ENCODE measurements at regions not wholly inside any gene's neighbourhood (a gene's known extent, or its start where the extent isn't known, plus 50 kb on each side); places are given as distances from the start of the nearest gene placed in this dataset.

- no peak for DNase-seq
Observed at GRCh38 chr9:134214386-134214765, 50.0 kb upstream of the RNU6ATAC start.

- DNase-seq: no peak
Observed at GRCh38 chr9:134214766-134215419, 50.5 kb upstream of the RNU6ATAC start.

- no peak for DNase-seq
Observed at GRCh38 chr9:134215420-134215698, 51.0 kb upstream of the RNU6ATAC start.

- DNase-seq: no peak
Observed at GRCh38 chr9:134215699-134216448, 51.5 kb upstream of the RNU6ATAC start.

GRCh38 chr9:134216449-134216951 is 52.1 kb upstream of the RNU6ATAC start:
- DNase-seq: no peak

- DNase-seq: no peak
Observed at GRCh38 chr9:134216961-134217360, 52.6 kb upstream of the RNU6ATAC start.

- DNase-seq: no peak
Observed at GRCh38 chr9:134217431-134218210, 53.3 kb upstream of the RNU6ATAC start.

GRCh38 chr9:134218230-134218629 is 53.9 kb upstream of the RNU6ATAC start:
- no peak for DNase-seq

GRCh38 chr9:134219646-134220060 is 55.3 kb upstream of the RNU6ATAC start:
- no peak for DNase-seq

- no peak for DNase-seq
Observed at GRCh38 chr9:134220311-134220710, 55.9 kb upstream of the RNU6ATAC start.

- DNase-seq: no peak
Observed at GRCh38 chr9:134221273-134222017, 57.1 kb upstream of the RNU6ATAC start.

- no peak for DNase-seq
Observed at GRCh38 chr9:134222018-134222573, 57.7 kb upstream of the RNU6ATAC start.

- DNase-seq: no peak
Observed at GRCh38 chr9:134223091-134223490, 58.7 kb upstream of the RNU6ATAC start.

- no peak for DNase-seq
Observed at GRCh38 chr9:134223591-134224122, 59.3 kb upstream of the RNU6ATAC start.

- no peak for DNase-seq
Observed at GRCh38 chr9:134224127-134224526, 59.8 kb upstream of the RNU6ATAC start.

GRCh38 chr9:134224567-134225093 is 60.3 kb upstream of the RNU6ATAC start:
- DNase-seq: no peak

GRCh38 chr9:134225186-134225585 is 60.8 kb upstream of the RNU6ATAC start:
- DNase-seq: no peak

- no peak for DNase-seq
Observed at GRCh38 chr9:134225816-134226215, 61.5 kb upstream of the RNU6ATAC start.

GRCh38 chr9:134226221-134226930 is 62.0 kb upstream of the RNU6ATAC start:
- DNase-seq: no peak

GRCh38 chr9:134227451-134228411 is 63.4 kb upstream of the RNU6ATAC start:
- no peak for DNase-seq

All from NCI-H1417 treated with DMSO at 0.1 percent for 48 hours (cell line).